Small intestine (tissue), 7 donors: ENCODE measurements at regions not wholly inside any gene's neighbourhood (a gene's known extent, or its start where the extent isn't known, plus 50 kb on each side); places are given as distances from the start of the nearest gene placed in this dataset.

Experiments
- DNase-seq, 2 donors: peaks; one replicate each; pipeline versions ENCODE4 v3.0.0 to v3.0.0-alpha.2; 2013
- FAIRE-seq: peaks from 2 replicates; lab custom pipeline; 2012; peaks lifted over from hg19 to GRCh38; lab: Jason Lieb, UNC
- H3K27ac ChIP-seq, 3 donors: one replicate each; pipeline ENCODE4 v1.5.1; 2013; ENCODE audit warnings: low read length in 2 of 3, mild to moderate bottlenecking in 2 of 3, control low read depth in 1 of 3, inconsistent platforms in 1 of 3, low read depth in 1 of 3, moderate library complexity in 1 of 3
- H3K27me3 ChIP-seq, 3 donors: one replicate each; pipeline ENCODE4 v1.6.1; 2013; ENCODE audit warnings: low read length in 3 of 3, inconsistent platforms in 1 of 3; ENCODE audit not compliant: control insufficient read depth in 3 of 3, insufficient read depth in 3 of 3
- H3K36me3 ChIP-seq, 3 donors: one replicate each; pipeline ENCODE4 v1.6.1; 2013; ENCODE audit warnings: low read length in 3 of 3, inconsistent platforms in 1 of 3, low read depth in 1 of 3, mild to moderate bottlenecking in 1 of 3, moderate library complexity in 1 of 3; ENCODE audit not compliant: control insufficient read depth in 3 of 3, insufficient read depth in 2 of 3
- H3K4me1 ChIP-seq, 3 donors: one replicate each; pipeline ENCODE4 v1.6.1; 2013; ENCODE audit warnings: low read length in 2 of 3, inconsistent platforms in 1 of 3, low read depth in 1 of 3, mild to moderate bottlenecking in 1 of 3, moderate library complexity in 1 of 3; ENCODE audit not compliant: control insufficient read depth in 3 of 3, insufficient read depth in 2 of 3
- H3K4me3 ChIP-seq, 3 donors: one replicate each; pipeline ENCODE4 v1.5.1; 2013; ENCODE audit warnings: low read length in 3 of 3, control low read depth in 1 of 3, inconsistent platforms in 1 of 3, low read depth in 1 of 3, mild to moderate bottlenecking in 1 of 3, moderate library complexity in 1 of 3
- H3K9me3 ChIP-seq, 2 donors: one replicate each; pipeline ENCODE4 v1.6.1; 2013; ENCODE audit warnings: low read depth in 1 of 2, low read length in 1 of 2; ENCODE audit not compliant: control insufficient read depth in 2 of 2, insufficient read depth in 1 of 2
- WGBS, 3 donors: extraction: QIAGEN DNeasy Blood & Tissue Kit; methylation state at CpG; one replicate each; pipeline ENCODE4 v1.1.7; 2013; 5-methylcytosine and 5-hydroxymethylcytosine counted together
- donor health status: healthy with polysubstance abuse.
- donor health status: control.
- donor health status: control.
- donor health status: Bipolar disorder and iron deficiency.
- donor health status: healthy.

GRCh38 chr4:177557416-177557815 is 115.2 kb upstream of the AGA start:
- FAIRE-seq: no peak
- Histone ChIP-seq H3K4me1 (no peaks in the 10 kb centered on the region), H3K9me3 (peaks cover 0 to 5% of the 10 kb centered on the region in 2 donors), H3K4me3 (no peak overlapping the region), H3K27ac (no peak overlapping the region), H3K36me3 (no peaks in the 10 kb centered on the region), H3K27me3 (no peaks in the 10 kb centered on the region)
- 95 to 97% (median 95%) methylated on average over 21 of the region's 21 CpGs for WGBS, 3 donors
- no peak for DNase-seq

DNA sequence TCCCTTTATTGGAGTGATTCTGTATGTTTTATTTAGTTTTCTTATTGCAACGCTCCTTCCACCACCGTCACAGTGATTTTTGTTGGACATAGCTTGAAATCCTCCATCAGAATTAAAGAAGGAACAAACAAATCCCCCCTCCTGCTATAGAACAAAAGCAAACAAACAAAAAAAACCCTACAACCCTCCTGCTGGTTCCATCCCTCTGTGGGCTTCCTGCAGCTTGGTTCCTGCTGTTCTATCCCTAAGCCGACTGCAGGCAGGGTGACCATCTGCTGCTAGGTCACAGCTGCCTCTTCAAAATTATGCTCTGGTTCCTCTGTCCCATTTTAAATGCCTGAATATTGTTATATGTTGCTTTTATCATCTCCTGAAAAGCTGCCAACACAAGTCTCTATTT is 116.8 kb upstream of the AGA start:
- 85 to 94% (median 89%) methylated on average over 3 of the region's 3 CpGs for WGBS, 3 donors
- Histone ChIP-seq H3K27me3 (no peaks in the 10 kb centered on the region), H3K4me3 (no peak overlapping the region), H3K36me3 (no peaks in the 10 kb centered on the region), H3K9me3 (peaks cover 0 to 5% of the 10 kb centered on the region in 2 donors), H3K27ac (no peak overlapping the region), H3K4me1 (no peaks in the 10 kb centered on the region)
- DNase-seq (no peak), FAIRE-seq (no peak)

DNA sequence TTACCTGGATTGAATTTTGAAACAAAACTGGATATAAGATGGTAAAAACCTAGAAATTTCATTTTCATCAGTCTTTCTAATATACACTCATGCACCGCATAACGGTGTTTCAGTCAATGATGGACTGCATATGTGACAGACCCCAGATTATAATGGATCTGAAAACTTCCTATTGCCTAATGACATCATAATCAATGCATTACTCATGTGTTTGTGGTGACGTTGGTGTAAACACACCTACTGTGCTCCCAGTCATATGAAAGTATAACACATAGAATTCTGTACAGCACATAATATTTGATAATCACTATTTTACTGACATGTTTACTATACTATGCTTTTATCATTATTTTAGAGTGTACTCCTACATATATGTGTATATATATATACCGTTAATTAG is 119.9 kb upstream of the AGA start:
- H3K9me3 ChIP-seq: peaks cover 0 to 4% of the 10 kb centered on the region in 2 donors
- FAIRE-seq: no peak

DNA sequence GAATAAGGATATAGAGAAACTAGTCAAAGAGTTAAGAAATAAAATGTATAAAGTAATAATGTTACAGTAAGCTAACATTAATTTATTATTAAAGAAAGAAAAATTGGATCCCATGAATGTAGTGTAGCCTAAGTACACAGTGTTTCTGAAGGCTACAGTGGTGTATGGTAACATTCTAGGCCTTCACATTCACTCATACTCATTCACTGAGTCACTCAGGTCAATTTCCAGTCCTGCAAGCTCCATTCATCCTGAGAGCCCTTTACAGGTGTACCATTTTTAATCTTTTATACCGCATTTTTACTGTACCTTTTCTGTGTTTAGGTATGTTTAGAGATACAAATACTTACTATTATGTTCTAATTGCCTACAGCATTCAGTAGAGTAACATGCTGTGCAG is 120.6 kb upstream of the AGA start:
- no peaks in the 10 kb centered on the region for H3K9me3 ChIP-seq
- 90 to 97% (median 91%) methylated on average over 1 of the region's 1 CpG for WGBS, 3 donors
- FAIRE-seq (no peak), DNase-seq (no peak)
- no peaks in the 10 kb centered on the region for H3K27me3 ChIP-seq
- H3K4me3 ChIP-seq: no peak overlapping the region
- no peaks in the 10 kb centered on the region for H3K4me1 ChIP-seq
- H3K36me3 ChIP-seq: no peaks in the 10 kb centered on the region
- no peak overlapping the region for H3K27ac ChIP-seq

More for the DNA sequence above, 119.9 kb upstream of the AGA start:
- H3K27ac ChIP-seq: no peak overlapping the region
- DNase-seq: no peak
- H3K27me3 ChIP-seq: no peaks in the 10 kb centered on the region
- 87 to 91% (median 88%) methylated on average over 4 of the region's 4 CpGs for WGBS, 3 donors
- no peaks in the 10 kb centered on the region for H3K4me1 ChIP-seq
- H3K4me3 ChIP-seq: no peak overlapping the region
- no peaks in the 10 kb centered on the region for H3K36me3 ChIP-seq

GRCh38 chr4:177566691-177567090 is 124.5 kb upstream of the AGA start:
- Histone ChIP-seq H3K36me3 (no peaks in the 10 kb centered on the region), H3K27ac (no peak overlapping the region), H3K27me3 (no peaks in the 10 kb centered on the region), H3K4me1 (no peaks in the 10 kb centered on the region), H3K9me3 (no peaks in the 10 kb centered on the region), H3K4me3 (no peak overlapping the region)
- DNase-seq (no peak), FAIRE-seq (no peak)
- WGBS, 3 donors: 58 to 68% (median 59%) methylated on average over 5 of the region's 5 CpGs

DNA sequence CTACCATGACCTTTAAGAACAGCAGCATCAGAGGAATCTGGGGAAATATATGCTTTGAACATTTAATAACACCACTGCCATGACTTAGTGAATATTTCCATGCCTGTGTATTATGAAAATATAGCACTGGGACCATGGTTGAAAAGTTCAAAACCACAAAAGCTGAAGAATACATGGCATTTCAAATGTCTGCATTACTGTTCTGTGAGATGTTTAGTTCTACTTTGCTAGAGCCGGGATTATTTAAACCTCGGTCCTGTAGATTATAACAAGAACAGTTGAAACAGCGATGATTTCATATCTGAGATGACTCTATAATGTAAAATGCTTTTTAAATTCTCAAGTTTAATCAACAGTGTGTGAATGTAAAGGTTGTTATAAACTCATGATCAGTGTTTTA is 126.7 kb upstream of the AGA start:
- H3K9me3 ChIP-seq: no peaks in the 10 kb centered on the region
- H3K4me1 ChIP-seq: no peaks in the 10 kb centered on the region
- no peak for DNase-seq
- no peaks in the 10 kb centered on the region for H3K36me3 ChIP-seq
- H3K27ac ChIP-seq: no peak overlapping the region
- H3K27me3 ChIP-seq: no peaks in the 10 kb centered on the region
- H3K4me3 ChIP-seq: no peak overlapping the region
- 91 to 93% (median 91%) methylated on average over 3 of the region's 3 CpGs for WGBS, 3 donors
- no peak for FAIRE-seq

- no peaks in the 10 kb centered on the region for H3K36me3 ChIP-seq
- no peak overlapping the region for H3K27ac ChIP-seq
- no peaks in the 10 kb centered on the region for H3K9me3 ChIP-seq
- H3K4me3 ChIP-seq: no peak overlapping the region
- H3K27me3 ChIP-seq: no peaks in the 10 kb centered on the region
- FAIRE-seq: no peak
- no peak for DNase-seq
- 48 to 69% (median 61%) methylated on average over 1 of the region's 1 CpG for WGBS, 3 donors
- H3K4me1 ChIP-seq: no peaks in the 10 kb centered on the region
Measured at GRCh38 chr4:177569434-177569833, 127.2 kb upstream of the AGA start.

- FAIRE-seq: no peak
Measured at GRCh38 chr4:177573507-177573906, 131.3 kb upstream of the AGA start.

GRCh38 chr4:177574446-177574845 is 132.2 kb upstream of the AGA start:
- no peaks in the 10 kb centered on the region for H3K27me3 ChIP-seq
- H3K36me3 ChIP-seq: no peaks in the 10 kb centered on the region
- no peak overlapping the region for H3K27ac ChIP-seq
- WGBS, 3 donors: 81 to 90% (median 83%) methylated on average over 8 of the region's 8 CpGs
- no peaks in the 10 kb centered on the region for H3K9me3 ChIP-seq
- FAIRE-seq (no peak), DNase-seq (no peak)
- no peaks in the 10 kb centered on the region for H3K4me1 ChIP-seq
- no peak overlapping the region for H3K4me3 ChIP-seq

More at GRCh38 chr4:177573507-177573906, 131.3 kb upstream of the AGA start:
- no peaks in the 10 kb centered on the region for H3K9me3 ChIP-seq
- no peaks in the 10 kb centered on the region for H3K27me3 ChIP-seq
- no peak for DNase-seq
- H3K27ac ChIP-seq: no peak overlapping the region
- H3K4me3 ChIP-seq: no peak overlapping the region
- WGBS, 3 donors: 88 to 91% (median 90%) methylated on average over 2 of the region's 2 CpGs
- H3K36me3 ChIP-seq: no peaks in the 10 kb centered on the region
- H3K4me1 ChIP-seq: no peaks in the 10 kb centered on the region
